GM18907 (cell line): ENCODE measurements at regions not wholly inside any gene's neighbourhood (a gene's known extent, or its start where the extent isn't known, plus 50 kb on each side); places are given as distances from the start of the nearest gene placed in this dataset.
"Not testable (repeated sequence)": the region's sequence is repeated elsewhere in the genome, so short reads cannot be mapped to it uniquely, and the experiment has no call there.

Source experiments
- ATAC-seq: cut with Tn5 transposase; IDR thresholded peaks from one replicate; pipeline ENCODE4 v1.9.1; 2021; ENCODE audit warnings: mild to moderate bottlenecking, moderate library complexity; ENCODE audit not compliant: unreplicated experiment

DNA sequence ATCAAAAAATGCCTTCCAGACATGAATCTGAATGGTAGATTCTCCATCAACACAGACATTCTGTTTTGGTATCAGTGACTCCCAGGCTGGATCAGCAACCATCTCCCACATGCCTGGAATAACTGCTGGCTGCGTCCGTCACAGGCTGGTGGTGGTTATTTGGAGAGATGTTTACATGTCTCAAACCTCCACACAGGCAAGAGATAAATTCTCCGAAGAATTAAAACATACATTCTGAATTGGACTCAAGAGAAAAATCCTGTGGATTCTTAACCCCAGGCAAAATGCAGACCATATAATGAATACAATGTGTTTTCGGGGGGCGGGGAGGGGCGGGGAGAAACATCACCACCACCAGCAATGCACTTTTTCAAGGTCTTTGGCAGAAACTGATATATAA, 108.2 kb downstream of the THBS2 start:
- ATAC-seq, result no peak

DNA sequence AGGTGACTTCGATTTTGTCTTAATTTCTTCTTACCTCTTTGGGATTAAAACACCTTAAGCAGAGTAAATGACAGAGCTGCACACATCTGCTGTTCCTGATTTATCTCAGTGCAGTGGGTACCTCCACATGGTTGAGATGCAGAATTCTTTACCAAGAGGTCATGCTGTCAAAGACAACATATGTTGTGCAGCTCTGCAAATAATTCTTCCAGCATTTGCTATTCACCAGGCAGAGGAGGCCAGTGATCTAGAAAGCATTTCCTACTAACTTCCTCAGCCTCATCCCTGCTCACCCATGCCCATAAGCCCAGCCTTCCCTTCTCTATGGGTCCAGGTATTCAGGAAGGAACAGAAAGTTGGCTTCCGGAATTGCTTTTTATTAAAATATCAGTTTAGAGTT, 109.3 kb downstream of the THBS2 start:
- no peak for ATAC-seq

- ATAC-seq, result no peak
Observed at GRCh38 chr6:169142538-169142844, 111.2 kb downstream of the THBS2 start.

DNA sequence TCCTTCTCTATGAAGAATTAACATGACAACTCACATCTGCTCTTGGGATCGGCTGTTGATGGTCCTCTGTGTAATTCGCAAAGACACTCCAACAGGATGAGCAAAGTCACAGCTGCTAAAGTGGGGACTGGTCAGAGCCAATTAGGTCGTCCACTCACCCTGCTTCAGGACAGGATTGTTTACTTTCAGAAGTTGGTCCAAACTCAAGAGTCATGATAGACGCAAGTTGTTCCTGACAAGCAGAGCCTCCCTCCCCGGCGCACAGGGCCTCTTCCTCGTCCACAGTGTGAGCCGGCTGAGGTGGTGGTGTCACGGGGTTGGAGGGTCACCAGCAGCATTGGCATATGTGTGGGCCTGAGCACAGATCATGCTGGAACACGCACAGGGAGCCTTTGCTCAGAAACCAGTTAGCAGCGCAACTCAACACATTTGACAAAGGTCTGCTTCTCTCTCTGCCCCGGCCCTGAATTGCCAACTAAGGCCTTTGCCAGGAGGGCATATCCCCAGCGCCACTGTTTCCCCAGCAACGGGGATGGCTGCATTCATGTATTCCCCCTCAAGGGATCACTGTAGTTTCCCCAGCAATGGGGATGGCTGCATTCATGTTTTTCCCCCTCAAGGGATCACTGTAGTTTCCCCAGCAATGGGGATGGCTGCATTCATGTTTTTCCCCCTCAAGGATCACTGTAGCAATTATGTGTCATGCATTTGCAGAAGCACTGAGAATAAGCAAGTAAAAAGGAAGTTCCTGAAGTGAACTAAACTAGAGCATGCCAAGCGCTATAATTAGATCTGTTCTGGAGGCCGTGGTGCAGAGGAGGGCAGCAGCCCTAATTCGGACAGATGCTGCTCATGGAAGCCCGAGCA, 111.7 kb downstream of the THBS2 start:
- ATAC-seq, result no peak

DNA sequence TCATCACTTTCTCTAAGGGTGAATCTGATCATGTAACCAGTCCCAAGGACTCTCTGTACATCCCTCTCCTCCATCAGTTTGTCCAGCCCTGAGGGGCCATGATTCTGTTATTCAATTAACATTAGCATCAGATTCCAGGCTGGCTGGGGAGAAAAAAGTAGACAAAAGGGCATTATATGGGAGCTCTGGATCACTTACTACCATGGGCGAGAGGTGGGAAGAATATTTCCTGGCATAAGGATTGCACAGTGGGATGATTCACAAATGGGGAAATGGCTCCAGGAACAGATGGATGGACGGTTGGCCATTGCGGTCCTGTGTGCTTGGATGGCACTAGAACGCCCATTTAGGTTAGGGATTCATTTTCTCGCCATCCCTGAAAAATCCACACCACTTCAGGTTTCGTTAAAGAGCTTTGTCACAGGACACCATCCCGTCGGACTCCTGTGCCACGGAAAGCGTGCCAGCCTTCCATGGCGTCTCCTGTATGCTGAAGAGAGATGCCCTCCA, 112.6 kb downstream of the THBS2 start:
- ATAC-seq, result no peak

- no peak for ATAC-seq
Observed at GRCh38 chr6:169139179-169139971, 114.3 kb downstream of the THBS2 start.

- no peak for ATAC-seq
Observed at GRCh38 chr6:169132352-169132940, 121.2 kb downstream of the THBS2 start.

- ATAC-seq, result no peak
Observed at GRCh38 chr6:169131390-169131789, 122.3 kb downstream of the THBS2 start.

- no peak for ATAC-seq
Observed at GRCh38 chr6:169130113-169130512, 123.5 kb downstream of the THBS2 start.

DNA sequence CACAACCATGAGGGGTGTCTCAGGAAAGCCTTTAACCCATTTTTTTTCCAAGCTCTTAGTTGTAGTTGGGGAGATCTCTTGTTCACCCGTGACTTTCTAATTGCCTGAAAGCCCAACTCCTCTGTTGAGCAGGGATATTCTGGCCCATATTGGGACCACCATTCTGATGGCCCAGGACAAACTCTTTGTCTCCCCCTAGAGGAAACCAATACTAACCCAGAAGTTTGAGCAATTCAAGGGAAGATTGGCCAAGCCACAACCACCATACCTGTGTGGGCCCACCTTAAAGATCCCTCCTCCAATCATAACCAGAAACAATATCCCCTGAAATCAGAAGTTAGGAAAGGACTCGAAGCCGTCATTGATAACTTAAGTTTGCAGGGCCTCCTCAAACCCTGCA, 132.6 kb downstream of the THBS2 start:
- no peak for ATAC-seq

- ATAC-seq, result no peak
Observed at GRCh38 chr6:169119669-169120068, 134.0 kb downstream of the THBS2 start.

DNA sequence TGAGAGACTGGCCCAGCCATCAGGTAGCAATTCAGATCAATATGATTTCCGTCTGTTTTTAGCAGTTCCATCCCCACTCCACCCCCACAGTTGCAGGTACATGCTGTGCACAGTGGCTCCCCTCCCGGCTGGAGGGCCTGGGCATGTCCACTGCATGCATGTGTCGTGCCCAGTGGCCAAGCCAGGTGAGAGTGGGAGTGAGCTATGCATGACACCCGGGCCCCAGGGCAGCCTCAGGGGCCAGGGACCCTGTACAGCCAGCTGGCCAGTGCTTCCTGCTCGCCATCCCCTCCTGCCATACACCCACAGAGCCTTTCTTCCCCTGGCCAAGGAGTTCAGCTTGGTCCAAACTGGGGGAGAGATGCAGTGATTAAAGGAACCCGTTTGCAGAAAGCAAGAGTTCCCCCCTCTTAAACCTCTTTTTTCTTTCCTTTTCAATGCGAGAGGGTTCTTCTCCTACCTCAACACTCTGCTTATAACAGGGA, 135.3 kb downstream of the THBS2 start:
- no peak for ATAC-seq

GRCh38 chr6:169117663-169118062, 136.0 kb downstream of the THBS2 start:
- no peak for ATAC-seq

DNA sequence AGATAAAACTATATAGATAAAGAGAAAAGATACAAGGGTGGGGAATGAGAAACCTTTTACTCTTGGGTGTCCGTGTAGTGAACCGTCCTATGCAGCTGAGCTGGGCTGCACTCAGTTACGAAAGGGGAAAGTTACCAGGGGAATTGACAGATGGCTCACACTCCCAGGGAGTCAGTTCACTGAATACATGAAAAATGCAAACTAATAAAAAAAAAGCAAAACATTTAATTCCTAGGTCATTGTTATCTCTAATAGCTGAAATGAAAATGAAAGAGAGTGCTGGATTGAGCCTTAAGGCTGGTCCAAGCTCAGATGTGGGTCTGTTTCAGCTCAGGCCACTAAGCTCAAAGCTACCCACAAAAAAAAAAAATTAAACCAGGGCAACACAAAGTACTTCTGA, 138.0 kb downstream of the THBS2 start:
- peak; percentile 46 for ATAC-seq

- ATAC-seq, result not testable (repeated sequence)
Observed at GRCh38 chr6:169114632-169115031, 139.0 kb downstream of the THBS2 start.

DNA sequence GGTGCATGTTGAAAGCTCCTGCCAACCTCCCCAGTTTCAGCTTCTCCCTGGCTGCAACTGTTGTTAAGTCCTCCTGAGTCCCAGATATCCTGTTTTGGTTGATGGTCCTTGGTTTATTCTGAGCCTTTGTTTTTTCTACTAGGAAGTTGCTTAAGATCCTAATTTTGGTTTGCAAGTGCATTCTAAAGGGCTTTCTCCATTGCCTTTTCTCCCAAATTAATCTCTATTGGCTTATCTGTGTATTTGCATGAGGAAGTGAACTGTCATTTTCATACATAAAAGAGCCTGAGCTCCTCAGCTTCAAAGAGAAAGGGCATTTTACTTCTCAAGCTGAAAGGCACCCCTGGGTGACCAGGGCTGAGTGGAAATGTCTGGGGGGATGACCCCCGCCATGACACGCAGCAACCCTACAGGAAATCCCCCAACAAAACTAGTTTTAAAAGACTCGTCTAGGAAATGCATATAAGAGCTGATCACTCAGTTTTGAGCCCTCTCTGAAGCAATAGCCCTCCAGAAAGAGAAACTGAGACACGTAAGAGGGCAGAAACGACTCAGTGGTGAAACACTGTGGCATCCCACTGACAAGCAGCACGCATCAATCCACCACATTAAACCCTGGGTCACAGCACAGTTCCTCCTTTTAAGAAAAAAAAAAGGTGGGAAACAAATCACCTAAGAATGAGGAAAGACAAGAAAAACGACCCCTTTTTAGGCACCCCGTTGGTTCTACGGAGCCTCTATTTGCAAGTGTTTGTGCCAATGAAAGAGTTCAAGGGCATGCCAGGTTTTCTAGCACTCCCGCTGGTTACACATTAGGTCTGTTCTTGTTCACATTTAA, 140.9 kb downstream of the THBS2 start:
- ATAC-seq, result peak; percentile 79

DNA sequence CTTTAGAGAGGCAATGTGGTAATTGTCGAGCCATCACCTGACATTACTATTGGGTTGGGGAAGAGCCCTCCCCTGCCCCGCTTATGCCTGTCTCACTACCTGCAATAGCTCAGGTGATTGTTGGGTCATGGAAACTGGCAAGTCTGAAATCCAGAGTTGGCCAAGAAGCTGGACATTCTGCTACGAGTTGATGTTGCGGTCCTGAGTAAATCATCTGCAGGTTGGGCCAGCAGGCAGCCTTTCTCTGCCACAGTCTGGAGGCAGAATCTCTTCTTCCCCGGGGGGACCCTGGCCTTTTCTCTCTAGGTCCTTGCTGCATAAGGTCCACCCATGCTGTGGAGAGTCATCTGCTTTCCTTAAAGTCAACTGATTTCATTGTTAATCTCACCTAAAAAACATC, 142.4 kb downstream of the THBS2 start:
- ATAC-seq, result no peak

- no peak for ATAC-seq
Observed at GRCh38 chr6:169109411-169110220, 144.0 kb downstream of the THBS2 start.

DNA sequence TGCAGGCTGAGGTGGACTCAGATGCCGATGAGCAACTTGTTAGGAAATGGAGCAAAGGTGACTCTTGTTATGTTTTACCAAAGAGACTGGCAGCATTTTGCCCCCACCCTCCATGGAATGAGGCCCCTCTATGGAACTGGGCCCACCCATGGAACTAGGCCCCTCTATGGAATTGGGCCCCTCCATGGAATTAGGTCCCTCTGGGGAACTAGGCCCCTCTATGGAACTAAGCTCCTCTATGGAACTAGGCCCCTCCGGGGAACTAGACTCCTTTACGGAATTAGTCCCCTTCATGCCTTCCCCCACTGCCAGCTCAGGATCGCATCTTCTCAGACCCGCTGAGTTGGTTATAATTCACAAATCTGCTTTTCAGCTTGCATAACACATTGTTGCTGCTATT, 144.9 kb downstream of the THBS2 start:
- ATAC-seq, result no peak

DNA sequence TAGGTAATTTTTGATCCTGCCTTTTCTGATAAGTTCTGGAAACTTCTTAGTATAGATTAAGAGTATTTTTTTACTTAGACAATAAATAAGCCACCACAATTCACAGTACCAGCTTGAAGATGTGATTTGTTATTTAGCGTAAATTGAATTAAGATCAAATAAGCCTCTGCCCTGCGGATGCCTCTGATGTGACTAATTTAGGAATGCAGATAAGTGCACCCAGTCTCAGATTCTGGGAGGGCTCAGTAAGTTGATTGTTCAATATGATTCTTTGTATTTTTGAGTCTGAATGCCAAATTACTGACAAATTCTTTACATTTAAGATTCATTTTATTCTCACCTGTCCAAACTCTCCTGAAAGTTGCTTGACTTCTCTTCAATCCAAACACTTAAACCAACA, 147.5 kb downstream of the THBS2 start:
- ATAC-seq, result no peak
